Stomach (tissue), 4 donors: ENCODE measurements at regions not wholly inside any gene's neighbourhood (a gene's known extent, or its start where the extent isn't known, plus 50 kb on each side); places are given as distances from the start of the nearest gene placed in this dataset.

Source experiments
- POLR2A ChIP-seq, 4 donors: fragments of 450-650 bp; IDR thresholded peaks; one replicate each; pipeline ENCODE4 v1.6.1; 2016; ENCODE audit warnings: antibody characterized with exemption in 4 of 4, control low read depth in 2 of 4, mild to moderate bottlenecking in 1 of 4, moderate library complexity in 1 of 4
- POLR2AphosphoS5 ChIP-seq, 3 donors: sonication (generic); formaldehyde crosslinking; IDR thresholded peaks; one replicate each; pipeline ENCODE4 v1.6.1; 2016; ENCODE audit warnings: antibody characterized with exemption in 3 of 3

DNA sequence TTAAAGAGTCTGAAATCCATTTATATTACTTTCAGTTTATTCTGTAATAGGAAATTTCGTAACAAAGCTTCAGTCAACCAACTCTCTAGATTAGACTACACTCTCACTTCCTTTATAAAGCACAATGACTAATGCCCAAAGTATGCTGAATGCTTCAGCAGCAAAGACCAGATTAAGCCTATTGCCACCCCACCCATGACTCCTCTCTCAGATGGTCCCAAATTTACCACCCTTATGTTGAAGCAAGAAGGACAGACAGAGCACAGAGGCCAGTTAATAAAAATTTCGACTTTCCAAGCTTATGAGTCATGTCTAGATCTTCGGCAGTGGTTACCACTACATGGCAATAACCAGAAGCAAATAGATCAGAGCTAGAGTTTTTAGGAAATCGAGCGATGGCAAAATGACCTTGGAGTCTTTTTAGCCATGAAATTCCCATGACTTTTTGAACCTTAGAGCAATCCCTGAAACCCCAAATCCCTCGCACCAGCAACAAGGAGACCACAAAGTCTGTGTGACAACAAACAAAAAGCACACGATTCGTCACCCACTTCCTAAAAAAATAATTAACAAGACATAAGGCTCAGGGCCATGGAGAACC, 287.8 kb upstream of the RASA1 start:
- TF ChIP-seq POLR2A (IDR thresholded peaks at IDR 0.05) (no peak), POLR2AphosphoS5 (IDR thresholded peaks at IDR 0.05) (no peak)
